H9 (cell line): ENCODE measurements at regions not wholly inside any gene's neighbourhood (a gene's known extent, or its start where the extent isn't known, plus 50 kb on each side); places are given as distances from the start of the nearest gene placed in this dataset.

Experiments
- DNase-seq: peaks from one replicate; pipeline ENCODE4 v3.0.0-alpha.2; 2017
- H2AFZ ChIP-seq: one replicate; pipeline ENCODE4 v1.6.1; 2013; ENCODE audit warnings: mild to moderate bottlenecking, low read length, control low read depth, moderate library complexity
- H2AK5ac ChIP-seq: 2 replicates; pipeline ENCODE4 v1.6.1; 2013; ENCODE audit warnings: low read length, control low read depth, mixed read lengths; ENCODE audit not compliant: insufficient read length
- H2BK120ac ChIP-seq: one replicate; pipeline ENCODE4 v1.6.1; 2013; ENCODE audit warnings: low read depth, mild to moderate bottlenecking, low read length, control low read depth, inconsistent platforms; ENCODE audit not compliant: poor library complexity, severe bottlenecking
- H2BK12ac ChIP-seq: 2 replicates; pipeline ENCODE4 v1.6.1; 2013; ENCODE audit warnings: low read length, control low read depth, mixed read lengths, low read depth; ENCODE audit not compliant: insufficient read length
- H2BK15ac ChIP-seq: 2 replicates; pipeline ENCODE4 v1.6.1; 2013; ENCODE audit warnings: low read depth, low read length, control low read depth
- H2BK20ac ChIP-seq: one replicate; pipeline ENCODE4 v1.6.1; 2013; ENCODE audit warnings: low read depth, mild to moderate bottlenecking, low read length, control low read depth, inconsistent platforms; ENCODE audit not compliant: poor library complexity, severe bottlenecking
- H2BK5ac ChIP-seq: 2 replicates; pipeline ENCODE4 v1.6.1; 2013; ENCODE audit warnings: low read length, control low read depth, mixed read lengths; ENCODE audit not compliant: insufficient read length
- H3K14ac ChIP-seq: 2 replicates; pipeline ENCODE4 v1.6.1; 2013; ENCODE audit warnings: low read length, control low read depth; ENCODE audit not compliant: insufficient read depth
- H3K18ac ChIP-seq: 2 replicates; pipeline ENCODE4 v1.6.1; 2013; ENCODE audit warnings: low read depth, mild to moderate bottlenecking, mixed read lengths, low read length, control low read depth; ENCODE audit not compliant: insufficient read length
- H3K23ac ChIP-seq: 2 replicates; pipeline ENCODE4 v1.6.1; 2013; ENCODE audit warnings: low read length, control low read depth, mixed read lengths, low read depth; ENCODE audit not compliant: insufficient read length
- H3K23me2 ChIP-seq: 2 replicates; pipeline ENCODE4 v1.6.1; 2013; ENCODE audit warnings: low read depth, mild to moderate bottlenecking, mixed read lengths, low read length, control low read depth; ENCODE audit not compliant: insufficient read length, poor library complexity, severe bottlenecking
- H3K27ac ChIP-seq: 2 replicates; pipeline ENCODE4 v1.5.1; 2013; ENCODE audit warnings: low read length, control low read depth, mixed read lengths, low read depth; ENCODE audit not compliant: insufficient read length
- H3K27me3 ChIP-seq: 2 replicates; pipeline ENCODE4 v1.6.1; 2013; ENCODE audit warnings: low read length, control low read depth, inconsistent platforms; ENCODE audit not compliant: insufficient read depth
- H3K4ac ChIP-seq: 2 replicates; pipeline ENCODE4 v1.6.1; 2013; ENCODE audit warnings: low read depth, mild to moderate bottlenecking, control low read depth, inconsistent platforms, low read length, moderate library complexity
- H3K4me1 ChIP-seq: 2 replicates; pipeline ENCODE4 v1.6.1; 2013; ENCODE audit warnings: low read length, control low read depth, inconsistent platforms; ENCODE audit not compliant: insufficient read depth
- H3K4me2 ChIP-seq: 2 replicates; pipeline ENCODE4 v1.6.1; 2013; ENCODE audit warnings: low read length, control low read depth, mixed read lengths; ENCODE audit not compliant: insufficient read length, insufficient read depth
- H3K56ac ChIP-seq: 2 replicates; pipeline ENCODE4 v1.6.1; 2013; ENCODE audit warnings: low read depth, mild to moderate bottlenecking, mixed read lengths, low read length, control low read depth; ENCODE audit not compliant: insufficient read length
- H3K79me1 ChIP-seq: 2 replicates; pipeline ENCODE4 v1.6.1; 2013; ENCODE audit warnings: low read depth, mild to moderate bottlenecking, moderate library complexity, low read length, control low read depth, inconsistent platforms; ENCODE audit not compliant: insufficient read depth, poor library complexity, severe bottlenecking
- H3K79me2 ChIP-seq: 2 replicates; pipeline ENCODE4 v1.6.1; 2013; ENCODE audit warnings: low read length, control low read depth, inconsistent platforms; ENCODE audit not compliant: insufficient read depth
- H3K9ac ChIP-seq: 2 replicates; pipeline ENCODE4 v1.6.1; 2013; ENCODE audit warnings: low read length, control low read depth, mixed read lengths; ENCODE audit not compliant: insufficient read length; ENCODE audit errors: extremely low read depth
- H3K9me3 ChIP-seq: one replicate; pipeline ENCODE4 v1.6.1; 2013; ENCODE audit warnings: low read depth, low read length, inconsistent platforms; ENCODE audit not compliant: control insufficient read depth
- H3T11ph ChIP-seq: one replicate; pipeline ENCODE4 v1.6.1; 2013; ENCODE audit warnings: mild to moderate bottlenecking, low read length, control low read depth, inconsistent platforms
- H4K20me1 ChIP-seq: one replicate; pipeline ENCODE4 v1.6.1; 2013; ENCODE audit not compliant: control insufficient read depth, insufficient read length, insufficient read depth
- H4K5ac ChIP-seq: 2 replicates; pipeline ENCODE4 v1.6.1; 2013; ENCODE audit warnings: low read depth, mild to moderate bottlenecking, mixed read lengths, low read length, control low read depth; ENCODE audit not compliant: insufficient read length
- H4K8ac ChIP-seq: replicated peaks from 2 replicates; pipeline ENCODE4 v1.6.1; 2013; ENCODE audit warnings: low read length, control low read depth, mixed read lengths, low read depth; ENCODE audit not compliant: insufficient read length
- H4K91ac ChIP-seq: 2 replicates; pipeline ENCODE4 v1.6.1; 2013; ENCODE audit warnings: low read depth, mild to moderate bottlenecking, moderate library complexity, mixed read lengths, low read length, control low read depth; ENCODE audit not compliant: insufficient read length
- H3K27ac Mint-ChIP-seq, 3 experiments: 2 replicates in 2 of 3; 3 replicates in 1 of 3; pipeline ENCODE4 v1.8.0; 2020 to 2021; ENCODE audit warnings: mixed read lengths in 3 of 3, mild to moderate bottlenecking in 1 of 3, moderate library complexity in 1 of 3
- H3K27me3 Mint-ChIP-seq: 2 replicates; pipeline ENCODE4 v1.8.0; 2021; ENCODE audit warnings: low read depth, mild to moderate bottlenecking, moderate library complexity, mixed read lengths
- H3K36me3 Mint-ChIP-seq, 3 experiments: 2 replicates in 2 of 3; 3 replicates in 1 of 3; pipeline ENCODE4 v1.8.0; 2020 to 2021; ENCODE audit warnings: low read depth in 3 of 3, mixed read lengths in 3 of 3; ENCODE audit not compliant: insufficient read depth in 1 of 3
- H3K4me1 Mint-ChIP-seq, 2 experiments: 2 replicates each; pipeline ENCODE4 v1.8.0; 2020; ENCODE audit warnings: mixed read lengths in 2 of 2
- H3K4me3 Mint-ChIP-seq, 2 experiments: 2 replicates in 1 of 2; 3 replicates in 1 of 2; pipeline ENCODE4 v1.8.0; 2020 to 2021; ENCODE audit warnings: mild to moderate bottlenecking in 2 of 2, mixed read lengths in 2 of 2, moderate library complexity in 1 of 2
- H3K9me3 Mint-ChIP-seq, 2 experiments: 2 replicates in 1 of 2; 3 replicates in 1 of 2; pipeline ENCODE4 v1.8.0; 2020; ENCODE audit warnings: mild to moderate bottlenecking in 2 of 2, mixed read lengths in 2 of 2, moderate library complexity in 1 of 2
- WGBS: extraction: QIAGEN DNeasy Blood & Tissue Kit; methylation state at CpG from one replicate; pipeline ENCODE4 v1.1.7; 2013; ENCODE audit warnings: missing lambda C conversion rate, low lambda C conversion rate, mixed read lengths; ENCODE audit not compliant: insufficient read length; ENCODE audit errors: extremely low coverage; 5-methylcytosine and 5-hydroxymethylcytosine counted together
- TF ChIP-seq, protein P1 (sequence below): fragments of 200-600 bp; sonication (generic); conservative IDR thresholded peaks from 3 replicates; pipeline ENCODE4 v1.8.0; 2021; ENCODE audit warnings: antibody characterized with exemption, mild to moderate bottlenecking

DNA sequence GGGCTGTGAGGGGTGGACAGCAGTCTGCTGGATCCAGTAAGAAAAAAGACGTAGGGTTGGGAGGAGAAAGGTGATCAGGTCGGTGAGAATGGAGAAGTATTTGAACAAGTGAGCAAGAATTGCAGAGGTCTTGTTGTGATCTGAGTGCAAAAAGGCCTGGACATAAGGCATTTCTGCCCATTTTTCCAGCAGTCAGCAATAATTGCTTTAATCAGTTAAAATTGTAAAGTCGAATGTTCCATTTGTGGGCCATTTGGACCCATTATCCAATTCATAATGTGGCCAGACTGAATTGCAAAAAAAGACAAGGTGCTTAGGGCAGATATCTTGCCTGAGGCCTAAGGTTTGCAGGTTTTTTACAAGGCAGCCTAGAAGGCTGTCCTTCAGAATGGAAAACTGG, 86.1 kb downstream of the ZNF737 start:
- no peak overlapping the region for H3K4me2 ChIP-seq
- Mint-ChIP-seq H3K36me3 (peaks cover 0 to 2% (median 0%) of the 10 kb centered on the region in 3 experiments; a peak in 3 of 7 replicates), H3K27me3 (peaks cover 3% of the 10 kb centered on the region), H3K4me3 (no peak overlapping the region), H3K9me3 (peaks cover 21 to 31% of the 10 kb centered on the region in 2 experiments; a peak in 4 of 5 replicates), H3K27ac (no peak overlapping the region), H3K4me1 (peaks cover 4% of the 10 kb centered on the region in 2 experiments; a peak in 2 of 4 replicates)
- no peak overlapping the region for H3K27ac ChIP-seq
- no peak overlapping the region for H2AK5ac ChIP-seq
- no peak overlapping the region for H3T11ph ChIP-seq
- no peaks in the 10 kb centered on the region for H3K79me2 ChIP-seq
- DNase-seq: no peak
- no peak overlapping the region for H3K4ac ChIP-seq
- H3K18ac ChIP-seq: no peak overlapping the region
- no peak overlapping the region for H4K8ac ChIP-seq
- TF ChIP-seq, protein P1, sequence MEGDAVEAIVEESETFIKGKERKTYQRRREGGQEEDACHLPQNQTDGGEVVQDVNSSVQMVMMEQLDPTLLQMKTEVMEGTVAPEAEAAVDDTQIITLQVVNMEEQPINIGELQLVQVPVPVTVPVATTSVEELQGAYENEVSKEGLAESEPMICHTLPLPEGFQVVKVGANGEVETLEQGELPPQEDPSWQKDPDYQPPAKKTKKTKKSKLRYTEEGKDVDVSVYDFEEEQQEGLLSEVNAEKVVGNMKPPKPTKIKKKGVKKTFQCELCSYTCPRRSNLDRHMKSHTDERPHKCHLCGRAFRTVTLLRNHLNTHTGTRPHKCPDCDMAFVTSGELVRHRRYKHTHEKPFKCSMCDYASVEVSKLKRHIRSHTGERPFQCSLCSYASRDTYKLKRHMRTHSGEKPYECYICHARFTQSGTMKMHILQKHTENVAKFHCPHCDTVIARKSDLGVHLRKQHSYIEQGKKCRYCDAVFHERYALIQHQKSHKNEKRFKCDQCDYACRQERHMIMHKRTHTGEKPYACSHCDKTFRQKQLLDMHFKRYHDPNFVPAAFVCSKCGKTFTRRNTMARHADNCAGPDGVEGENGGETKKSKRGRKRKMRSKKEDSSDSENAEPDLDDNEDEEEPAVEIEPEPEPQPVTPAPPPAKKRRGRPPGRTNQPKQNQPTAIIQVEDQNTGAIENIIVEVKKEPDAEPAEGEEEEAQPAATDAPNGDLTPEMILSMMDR: no peak
- WGBS: no CpG with 5 or more reads among the region's 3 CpGs
- no peak overlapping the region for H3K14ac ChIP-seq
- H4K5ac ChIP-seq: no peak overlapping the region
- H2BK5ac ChIP-seq: no peak overlapping the region
- H2BK120ac ChIP-seq: no peak overlapping the region
- no peaks in the 10 kb centered on the region for H4K20me1 ChIP-seq
- no peaks in the 10 kb centered on the region for H3K4me1 ChIP-seq
- H2BK20ac ChIP-seq: no peak overlapping the region
- H2BK12ac ChIP-seq: no peak overlapping the region
- no peak overlapping the region for H3K23ac ChIP-seq
- H3K9me3 ChIP-seq: no peaks in the 10 kb centered on the region
- H3K79me1 ChIP-seq: no peaks in the 10 kb centered on the region
- no peaks in the 10 kb centered on the region for H3K23me2 ChIP-seq
- no peak overlapping the region for H3K9ac ChIP-seq
- no peak overlapping the region for H3K56ac ChIP-seq
- H2AFZ ChIP-seq: no peak overlapping the region
- H3K27me3 ChIP-seq: no peaks in the 10 kb centered on the region
- no peak overlapping the region for H4K91ac ChIP-seq
- no peak overlapping the region for H2BK15ac ChIP-seq
